AG04449 (cell line): ENCODE measurements at regions not wholly inside any gene's neighbourhood (a gene's known extent, or its start where the extent isn't known, plus 50 kb on each side); places are given as distances from the start of the nearest gene placed in this dataset.
"Not testable (repeated sequence)": the region's sequence is repeated elsewhere in the genome, so short reads cannot be mapped to it uniquely, and the experiment has no call there.

Experiments used
- CTCF ChIA-PET: fragments of 350-600 bp; formaldehyde crosslinking; extraction: SDS; loops from one replicate; lab custom pipeline; 2021; ENCODE audit warnings: antibody characterized with exemption; lab: Yijun Ruan, JAX
- POLR2A ChIA-PET: fragments of 400-600, 350-600 bp; formaldehyde crosslinking; extraction: SDS; loops from one replicate; lab custom pipeline; 2020; ENCODE audit warnings: antibody characterized with exemption, inconsistent platforms; lab: Yijun Ruan, JAX
- DNase-seq: peaks from one replicate; pipeline ENCODE4 v3.0.0-alpha.2; 2010; ENCODE audit warnings: low read depth, low spot score
- H3K4me3 ChIP-seq: 2 replicates; pipeline ENCODE4 v1.5.1; 2011; ENCODE audit warnings: low read depth, mild to moderate bottlenecking, control low read depth, low read length
- TF ChIP-seq, protein P1 (sequence below): IDR thresholded peaks from one replicate; pipeline ENCODE4 v1.5.1; 2011; ENCODE audit warnings: mild to moderate bottlenecking, moderate library complexity, low read length, control low read depth, inconsistent platforms; ENCODE audit not compliant: insufficient read depth; ENCODE audit errors: missing control alignments

DNA sequence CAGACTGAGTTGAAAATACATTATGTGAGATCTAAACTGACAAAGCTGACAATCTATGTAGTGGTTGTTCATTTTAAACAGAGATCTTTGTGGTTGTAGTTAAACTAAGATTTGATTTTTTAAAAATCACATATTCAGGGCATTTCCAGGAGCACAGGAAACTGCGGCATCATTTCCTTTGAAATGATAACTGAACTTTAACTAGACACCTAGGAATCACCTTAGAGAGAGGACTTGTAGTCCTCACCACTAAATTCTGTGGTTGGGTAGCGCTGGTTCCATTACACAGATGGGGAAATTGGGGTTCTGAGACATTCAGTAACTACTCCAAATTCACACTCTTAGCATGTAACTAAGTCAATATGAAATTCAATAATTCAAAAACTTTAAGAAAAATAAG is 96.0 kb upstream of the TRIB2 start:
- ChIA-PET POLR2A (no interaction called here), CTCF (interaction anchor here (1.4 kb wide), 1 partner anchor 17 kb away, joined by 3 read pairs; no protein-coding TSS in a partner anchor)
- no peak overlapping the region for H3K4me3 ChIP-seq
- no peak for DNase-seq
- TF ChIP-seq, protein P1, sequence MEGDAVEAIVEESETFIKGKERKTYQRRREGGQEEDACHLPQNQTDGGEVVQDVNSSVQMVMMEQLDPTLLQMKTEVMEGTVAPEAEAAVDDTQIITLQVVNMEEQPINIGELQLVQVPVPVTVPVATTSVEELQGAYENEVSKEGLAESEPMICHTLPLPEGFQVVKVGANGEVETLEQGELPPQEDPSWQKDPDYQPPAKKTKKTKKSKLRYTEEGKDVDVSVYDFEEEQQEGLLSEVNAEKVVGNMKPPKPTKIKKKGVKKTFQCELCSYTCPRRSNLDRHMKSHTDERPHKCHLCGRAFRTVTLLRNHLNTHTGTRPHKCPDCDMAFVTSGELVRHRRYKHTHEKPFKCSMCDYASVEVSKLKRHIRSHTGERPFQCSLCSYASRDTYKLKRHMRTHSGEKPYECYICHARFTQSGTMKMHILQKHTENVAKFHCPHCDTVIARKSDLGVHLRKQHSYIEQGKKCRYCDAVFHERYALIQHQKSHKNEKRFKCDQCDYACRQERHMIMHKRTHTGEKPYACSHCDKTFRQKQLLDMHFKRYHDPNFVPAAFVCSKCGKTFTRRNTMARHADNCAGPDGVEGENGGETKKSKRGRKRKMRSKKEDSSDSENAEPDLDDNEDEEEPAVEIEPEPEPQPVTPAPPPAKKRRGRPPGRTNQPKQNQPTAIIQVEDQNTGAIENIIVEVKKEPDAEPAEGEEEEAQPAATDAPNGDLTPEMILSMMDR: no peak

DNA sequence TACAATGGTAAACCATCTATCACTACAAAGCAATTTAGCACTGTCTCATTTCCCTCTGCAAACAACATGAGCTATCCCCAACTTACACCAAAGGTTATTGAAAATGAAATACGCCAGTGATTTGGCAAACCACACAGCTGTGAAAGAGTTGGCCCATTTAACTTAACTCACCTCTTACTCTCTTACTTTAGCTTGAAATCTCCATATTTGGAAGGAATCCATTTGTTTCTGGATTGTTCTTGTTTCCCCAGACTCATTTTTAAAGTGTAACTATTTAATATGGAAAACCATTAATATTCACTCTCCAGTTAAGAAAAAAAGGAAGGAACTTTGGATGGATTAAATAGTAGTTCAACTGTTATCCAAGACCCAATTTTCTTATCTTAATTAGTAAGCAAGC is 93.7 kb upstream of the TRIB2 start:
- CTCF ChIA-PET: interaction anchor here (1.3 kb wide), 1 partner anchor 17 kb away, joined by 4 read pairs; no protein-coding TSS in a partner anchor
- POLR2A ChIA-PET: no interaction called here
- TF ChIP-seq, protein P1: no peak
- H3K4me3 ChIP-seq: no peak overlapping the region
- no peak for DNase-seq

DNA sequence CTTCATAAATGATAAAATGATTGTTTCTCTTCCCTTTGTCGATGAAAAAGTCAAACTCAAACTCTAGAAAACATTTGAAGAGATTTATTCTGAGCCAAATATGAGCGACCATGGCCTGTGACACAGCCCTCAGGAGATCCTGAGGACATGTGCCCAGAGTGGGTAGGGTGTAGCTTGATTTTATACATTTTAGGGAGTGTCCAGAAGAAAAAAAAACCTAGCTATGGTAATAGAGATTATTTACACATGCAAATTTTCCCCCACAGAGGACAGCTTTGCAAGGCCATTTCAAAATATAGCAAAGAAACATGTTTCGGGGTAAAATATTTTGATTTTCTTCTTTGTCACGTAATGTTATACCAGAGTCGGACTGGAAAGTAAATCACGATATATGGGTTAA is 92.4 kb upstream of the TRIB2 start:
- POLR2A ChIA-PET: no interaction called here
- TF ChIP-seq, protein P1: no peak
- no peak overlapping the region for H3K4me3 ChIP-seq
- CTCF ChIA-PET: interaction anchor here (1.7 kb wide), 1 partner anchor 13 kb away, joined by 6 read pairs; no protein-coding TSS in a partner anchor
- DNase-seq: no peak

DNA sequence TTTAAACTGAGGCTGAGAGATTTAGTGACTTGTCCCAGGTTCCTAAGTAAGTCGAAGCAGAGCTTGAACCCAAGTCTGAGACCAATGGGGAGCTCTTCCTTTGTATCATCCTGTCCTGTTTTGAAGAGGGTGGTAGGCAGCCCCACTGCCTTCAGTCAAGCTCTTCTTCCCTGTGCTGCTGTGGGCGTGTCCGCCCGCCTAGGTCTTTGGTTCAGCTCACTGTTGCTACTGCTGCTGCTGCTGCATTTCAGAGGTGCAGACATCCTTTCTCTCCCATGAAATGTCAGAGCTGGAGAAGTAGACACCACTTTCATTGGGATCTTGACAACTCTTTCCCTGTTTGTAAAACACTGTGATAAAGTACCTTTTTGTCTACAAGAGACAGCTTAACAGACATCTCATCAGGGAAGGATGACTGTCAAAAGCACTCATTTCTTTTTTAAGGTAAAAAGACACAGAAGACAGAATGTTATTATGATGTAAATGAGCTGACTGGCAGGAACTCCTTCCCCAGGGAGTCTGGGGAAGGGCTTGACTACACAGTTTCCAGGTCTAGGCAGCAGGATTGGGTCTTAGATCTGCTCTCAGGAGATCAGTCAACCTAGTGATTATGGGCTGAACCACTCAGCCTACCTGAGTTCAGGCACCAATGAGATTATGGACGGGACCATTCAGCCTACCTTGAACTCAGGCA is 91.7 kb upstream of the TRIB2 start:
- TF ChIP-seq, protein P1: no peak
- no peak for DNase-seq
- CTCF ChIA-PET: interaction anchor here (1.7 kb wide), 1 partner anchor 12 kb away, joined by 6 read pairs; no protein-coding TSS in a partner anchor
- no peak overlapping the region for H3K4me3 ChIP-seq
- POLR2A ChIA-PET: no interaction called here

DNA sequence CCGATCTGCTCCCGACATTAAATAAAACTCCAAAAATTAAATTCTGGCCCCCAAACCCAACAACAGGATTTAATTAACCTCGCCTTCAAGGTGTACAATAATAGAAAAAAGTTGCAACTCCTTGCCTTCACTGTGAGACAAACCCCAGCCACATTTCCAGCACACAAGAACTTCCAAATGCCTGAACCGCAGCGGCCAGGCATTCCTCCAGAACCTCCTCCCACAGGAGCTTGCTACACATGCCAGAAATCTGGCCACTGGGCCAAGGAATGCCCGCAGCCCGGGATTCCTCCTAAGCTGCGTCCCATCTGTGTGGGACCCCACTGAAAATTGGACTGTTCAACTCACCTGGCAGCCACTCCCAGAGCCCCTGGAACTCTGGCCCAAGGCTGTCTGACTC is 88.2 kb upstream of the TRIB2 start:
- CTCF ChIA-PET, H3K4me3 ChIP-seq, DNase-seq, POLR2A ChIA-PET: not testable (repeated sequence)

DNA sequence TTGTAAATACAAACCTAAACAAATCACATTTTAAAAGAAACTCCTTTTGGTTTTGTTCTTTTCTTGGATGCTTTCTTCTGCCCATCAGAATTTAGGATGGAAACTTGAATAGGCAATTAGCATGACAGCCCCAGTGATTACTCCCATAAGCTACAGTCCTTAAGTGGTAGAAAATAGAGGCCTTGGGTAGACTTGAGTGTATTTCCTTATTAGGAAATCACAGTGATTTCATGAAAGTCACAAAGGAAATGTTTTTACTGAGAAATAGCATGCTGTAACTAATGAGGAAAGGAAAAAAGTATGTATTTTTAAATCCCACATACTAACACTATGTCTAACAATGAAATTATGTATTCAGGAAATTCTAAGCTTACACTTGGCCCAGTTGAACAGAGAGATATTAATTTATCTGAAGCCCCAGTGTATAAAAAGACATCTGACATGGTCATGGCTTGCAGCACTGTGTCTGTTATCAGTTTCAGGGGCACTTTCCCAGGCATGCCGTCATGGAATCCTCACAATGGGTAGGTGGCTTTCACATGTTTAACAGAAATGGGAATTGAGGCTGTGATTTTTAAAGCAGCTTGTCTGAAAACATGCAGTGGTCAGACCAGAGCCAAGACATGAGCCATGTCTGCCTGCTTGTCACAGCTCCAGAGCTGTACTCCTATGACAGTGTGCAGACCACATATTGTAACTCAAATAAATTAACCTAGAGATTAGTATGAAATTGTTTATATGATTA is 79.7 kb upstream of the TRIB2 start:
- DNase-seq: peak; percentile 23
- TF ChIP-seq, protein P1: no peak
- H3K4me3 ChIP-seq: no peak overlapping the region
- CTCF ChIA-PET: interaction anchor here (1.1 to 1.5 kb wide), 4 partner anchors 13 to 371 kb away, joined by 3 to 6 read pairs (median 4); no protein-coding TSS in a partner anchor
- POLR2A ChIA-PET: interaction anchor here (0.6 kb wide), 1 partner anchor 10 kb away, joined by 3 read pairs; no protein-coding TSS in a partner anchor
